ENCODE measurements at regions not wholly inside any gene's neighbourhood (a gene's known extent, or its start where the extent isn't known, plus 50 kb on each side); places are given as distances from the start of the nearest gene placed in this dataset.

DNA sequence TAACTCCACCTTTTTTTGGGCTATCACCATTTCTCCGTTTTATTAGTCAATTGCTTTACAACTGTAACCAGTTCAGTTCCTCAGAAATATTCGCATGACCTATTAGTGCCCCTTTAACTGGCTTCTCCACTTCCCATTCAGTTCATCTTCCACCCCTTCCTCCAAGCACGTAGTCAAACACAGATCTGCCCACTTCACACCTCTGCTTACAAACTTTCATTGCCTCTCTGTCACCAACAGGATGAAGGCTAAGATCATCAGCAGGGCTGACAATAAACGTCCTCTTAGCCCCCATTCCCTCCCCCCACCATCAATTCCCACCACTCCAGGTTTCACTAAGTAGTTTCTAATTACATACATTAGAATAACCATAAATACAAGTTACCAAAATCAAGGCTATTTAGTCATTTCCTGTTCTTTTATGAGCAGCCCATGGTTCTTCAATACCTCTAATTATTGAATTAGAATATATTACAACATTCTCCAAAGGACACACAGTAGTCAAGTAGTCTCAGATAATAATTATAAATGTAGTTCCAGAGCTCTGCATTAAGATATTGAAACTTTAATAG is 95.7 kb downstream of the SPRY2 start:
- TF ChIP-seq YY1 (IDR thresholded peaks at IDR 0.05; ENCODE audit: insufficient read depth, insufficient read length) (no peak), ZNF274 (IDR thresholded peaks at IDR 0.05; ENCODE audit: low read depth, low read length) (no peak), SUZ12 (IDR thresholded peaks at IDR 0.05; ENCODE audit: extremely low read depth, insufficient read depth, insufficient read length) (no peak)
